GM06990 (cell line): ENCODE measurements at regions not wholly inside any gene's neighbourhood (a gene's known extent, or its start where the extent isn't known, plus 50 kb on each side); places are given as distances from the start of the nearest gene placed in this dataset.

ENCODE experiments used
- DNase-seq: peaks from one replicate; pipeline ENCODE4 v3.0.0-alpha.2; 2011; ENCODE audit not compliant: insufficient read length; ENCODE audit errors: extremely low read depth
- H3K27me3 ChIP-seq: replicated peaks from 2 replicates; pipeline ENCODE4 v1.6.0; 2011; ENCODE audit warnings: low read length; ENCODE audit not compliant: control insufficient read depth, insufficient read depth
- H3K36me3 ChIP-seq: 2 replicates; pipeline ENCODE4 v1.5.1; 2011; ENCODE audit warnings: low read length; ENCODE audit not compliant: control insufficient read depth, insufficient read depth
- H3K4me3 ChIP-seq: replicated peaks from 2 replicates; pipeline ENCODE4 v1.5.1; 2011; ENCODE audit warnings: low read depth, mild to moderate bottlenecking, control low read depth, low read length
- TF ChIP-seq, protein P1 (sequence below): IDR thresholded peaks from 2 replicates; pipeline ENCODE4 v1.5.1; 2011; ENCODE audit warnings: low read length, control low read depth, mild to moderate bottlenecking, inconsistent platforms; ENCODE audit not compliant: insufficient read depth, poor library complexity, severe bottlenecking

DNA sequence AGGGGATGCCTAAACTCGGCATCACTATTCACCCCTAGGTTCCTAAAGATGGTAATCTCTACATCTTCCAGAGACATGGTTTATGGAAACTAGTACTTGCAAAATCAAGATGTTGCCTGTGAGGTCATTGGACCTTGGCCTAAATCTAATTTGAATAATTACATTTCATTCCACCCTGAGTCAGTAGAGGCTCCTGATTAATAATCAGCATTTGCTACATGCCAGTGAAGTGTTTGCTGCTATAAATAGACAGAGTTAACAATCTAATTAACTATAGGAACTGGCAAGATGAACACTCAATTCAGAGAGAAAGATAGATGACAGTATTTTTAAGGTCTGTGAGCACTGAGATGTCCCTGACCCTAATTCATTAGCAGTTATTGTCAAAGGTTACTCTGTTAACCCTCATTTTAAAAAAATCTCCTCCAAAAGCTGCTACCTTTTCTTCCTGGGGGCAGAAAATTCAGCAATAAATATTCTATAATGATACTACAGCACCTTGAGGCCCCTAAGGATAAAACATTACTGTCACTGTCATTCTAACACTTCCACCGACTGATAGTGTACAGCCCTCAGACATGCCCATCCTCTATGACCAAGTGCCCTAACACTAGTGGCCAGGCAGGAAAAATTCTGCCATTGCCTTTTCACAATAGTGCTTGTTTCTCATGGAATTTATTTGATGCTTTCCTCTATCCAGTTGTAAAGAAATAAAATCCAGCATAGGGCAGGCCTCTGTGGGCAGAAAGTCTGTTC lies 65.7 kb upstream of the CCDC196 start:
- Histone ChIP-seq H3K4me3 (no peak overlapping the region), H3K36me3 (no peaks in the 10 kb centered on the region), H3K27me3 (no peaks in the 10 kb centered on the region)
- DNase-seq: no peak
- TF ChIP-seq, protein P1, sequence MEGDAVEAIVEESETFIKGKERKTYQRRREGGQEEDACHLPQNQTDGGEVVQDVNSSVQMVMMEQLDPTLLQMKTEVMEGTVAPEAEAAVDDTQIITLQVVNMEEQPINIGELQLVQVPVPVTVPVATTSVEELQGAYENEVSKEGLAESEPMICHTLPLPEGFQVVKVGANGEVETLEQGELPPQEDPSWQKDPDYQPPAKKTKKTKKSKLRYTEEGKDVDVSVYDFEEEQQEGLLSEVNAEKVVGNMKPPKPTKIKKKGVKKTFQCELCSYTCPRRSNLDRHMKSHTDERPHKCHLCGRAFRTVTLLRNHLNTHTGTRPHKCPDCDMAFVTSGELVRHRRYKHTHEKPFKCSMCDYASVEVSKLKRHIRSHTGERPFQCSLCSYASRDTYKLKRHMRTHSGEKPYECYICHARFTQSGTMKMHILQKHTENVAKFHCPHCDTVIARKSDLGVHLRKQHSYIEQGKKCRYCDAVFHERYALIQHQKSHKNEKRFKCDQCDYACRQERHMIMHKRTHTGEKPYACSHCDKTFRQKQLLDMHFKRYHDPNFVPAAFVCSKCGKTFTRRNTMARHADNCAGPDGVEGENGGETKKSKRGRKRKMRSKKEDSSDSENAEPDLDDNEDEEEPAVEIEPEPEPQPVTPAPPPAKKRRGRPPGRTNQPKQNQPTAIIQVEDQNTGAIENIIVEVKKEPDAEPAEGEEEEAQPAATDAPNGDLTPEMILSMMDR: no peak

DNA sequence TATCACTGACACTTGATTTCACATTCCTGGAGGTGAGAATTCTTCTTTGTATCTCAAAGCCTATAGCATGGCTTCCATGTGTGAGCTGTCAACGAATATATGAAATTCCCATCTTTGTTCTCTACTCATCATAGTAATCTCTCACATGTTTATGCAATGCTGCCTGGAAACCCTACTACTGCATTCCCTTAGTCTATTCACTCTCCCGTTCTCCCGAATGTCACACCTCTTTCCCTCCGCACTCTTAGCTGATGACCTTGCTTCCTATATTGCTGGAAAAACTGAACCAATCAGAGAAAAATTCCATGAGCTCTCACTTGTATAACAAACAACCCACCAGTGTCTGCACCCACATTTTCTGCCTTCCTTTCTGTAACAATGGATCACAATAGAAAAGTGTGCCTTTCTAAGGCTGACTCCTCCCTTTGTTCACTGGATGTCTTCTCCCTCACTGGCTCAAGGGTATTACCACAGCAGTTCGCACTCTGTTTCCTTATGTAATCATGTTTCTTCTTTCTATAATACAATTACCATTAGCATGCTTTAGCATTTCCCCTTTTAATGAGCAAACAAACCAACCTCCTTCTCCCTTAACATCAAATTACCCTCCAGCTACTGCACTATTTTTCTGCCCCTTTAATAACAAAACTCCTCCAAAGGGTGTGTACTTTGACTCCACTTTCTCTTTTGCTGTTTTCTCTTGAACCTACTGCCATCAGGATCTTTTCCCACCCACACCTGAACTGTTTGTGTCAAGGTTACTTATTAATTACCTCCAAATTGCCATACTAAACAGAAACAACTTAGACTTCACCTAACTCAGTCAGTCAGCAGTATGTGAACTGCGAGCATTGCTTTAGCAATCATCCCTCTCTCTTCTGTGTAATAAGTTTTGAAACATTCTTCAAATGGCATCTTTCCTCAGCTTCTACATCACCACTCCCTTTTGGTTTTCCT lies 63.9 kb upstream of the CCDC196 start:
- DNase-seq: no peak
- Histone ChIP-seq H3K27me3 (no peaks in the 10 kb centered on the region), H3K4me3 (no peak overlapping the region), H3K36me3 (no peaks in the 10 kb centered on the region)
- TF ChIP-seq, protein P1: no peak

DNA sequence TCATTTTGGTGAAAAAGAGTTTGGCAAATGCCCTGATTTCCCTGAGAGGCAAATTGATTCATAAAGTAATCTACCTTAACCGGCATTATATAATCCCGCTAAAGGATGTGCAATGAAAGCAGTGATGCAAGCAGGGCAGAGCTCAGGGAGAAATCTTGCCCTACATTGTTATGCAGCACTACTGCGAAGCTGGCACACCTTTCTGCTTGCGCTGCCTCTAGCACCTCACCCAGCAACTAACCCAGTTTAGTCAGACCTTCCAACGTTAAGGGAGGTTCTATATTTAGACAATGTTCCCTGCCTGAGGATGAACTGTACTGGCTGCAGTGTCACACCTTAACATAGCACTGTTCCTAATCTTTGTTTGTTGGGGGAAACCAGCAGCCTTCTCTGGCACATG lies 60.8 kb upstream of the CCDC196 start:
- no peak overlapping the region for H3K4me3 ChIP-seq
- TF ChIP-seq, protein P1: no peak
- no peak for DNase-seq
- no peaks in the 10 kb centered on the region for H3K27me3 ChIP-seq
- no peaks in the 10 kb centered on the region for H3K36me3 ChIP-seq

DNA sequence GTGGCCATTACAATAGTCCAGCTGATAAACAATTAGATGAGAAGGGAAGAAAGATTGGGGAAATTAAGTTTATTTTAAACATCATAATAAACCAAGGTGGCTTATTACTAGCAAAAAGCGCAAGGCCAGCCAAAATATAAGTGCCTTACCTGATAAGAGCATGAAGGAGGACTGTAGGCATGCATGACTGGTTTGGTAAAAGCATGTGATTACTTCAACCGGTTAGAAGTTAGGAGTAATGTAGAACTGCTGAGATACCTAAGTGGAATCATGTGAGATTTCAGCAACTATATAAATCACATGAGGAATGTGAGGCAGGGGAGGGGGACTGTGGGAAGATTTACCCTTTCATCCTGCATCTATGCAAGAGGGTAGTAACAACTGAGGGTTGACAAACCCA lies 59.7 kb upstream of the CCDC196 start:
- TF ChIP-seq, protein P1: no peak
- Histone ChIP-seq H3K4me3 (no peak overlapping the region), H3K27me3 (no peaks in the 10 kb centered on the region), H3K36me3 (no peaks in the 10 kb centered on the region)
- DNase-seq: no peak

DNA sequence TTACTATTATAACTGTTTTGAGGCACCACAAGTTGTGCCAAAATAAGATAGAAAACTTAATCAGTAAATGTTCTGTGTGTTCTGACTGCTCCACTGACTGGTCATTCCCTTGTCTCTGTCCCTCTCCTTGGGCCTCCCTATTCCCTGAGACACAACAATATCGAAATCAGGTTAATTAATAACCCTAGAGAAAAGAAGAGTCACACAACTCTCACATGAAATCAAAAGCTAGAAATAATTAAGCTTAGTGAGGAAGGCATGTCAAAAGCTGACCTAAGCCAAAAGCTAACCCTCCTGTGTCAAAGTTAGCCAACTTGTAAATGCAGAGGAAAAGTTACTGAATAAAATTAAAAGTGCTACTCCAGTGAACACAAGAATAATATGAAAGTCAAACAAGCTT lies 53.8 kb upstream of the CCDC196 start:
- no peaks in the 10 kb centered on the region for H3K27me3 ChIP-seq
- no peak overlapping the region for H3K4me3 ChIP-seq
- TF ChIP-seq, protein P1: no peak
- no peak for DNase-seq
- H3K36me3 ChIP-seq: no peaks in the 10 kb centered on the region
